H54 (cell line): ENCODE measurements at regions not wholly inside any gene's neighbourhood (a gene's known extent, or its start where the extent isn't known, plus 50 kb on each side); places are given as distances from the start of the nearest gene placed in this dataset.
"Not testable (repeated sequence)": the region's sequence is repeated elsewhere in the genome, so short reads cannot be mapped to it uniquely, and the experiment has no call there.

Experiments
- DNase-seq: peaks from one replicate; pipeline ENCODE4 v3.0.0; 2011; ENCODE audit warnings: low spot score, mixed read lengths; ENCODE audit not compliant: insufficient read length
- FAIRE-seq: peaks from 3 replicates; lab custom pipeline; 2011; peaks lifted over from hg19 to GRCh38; lab: Jason Lieb, UNC
- POLR2A ChIP-seq: IDR thresholded peaks from 2 replicates; pipeline ENCODE4 v1.6.1; 2011; ENCODE audit warnings: low read depth, mild to moderate bottlenecking, low read length

DNA sequence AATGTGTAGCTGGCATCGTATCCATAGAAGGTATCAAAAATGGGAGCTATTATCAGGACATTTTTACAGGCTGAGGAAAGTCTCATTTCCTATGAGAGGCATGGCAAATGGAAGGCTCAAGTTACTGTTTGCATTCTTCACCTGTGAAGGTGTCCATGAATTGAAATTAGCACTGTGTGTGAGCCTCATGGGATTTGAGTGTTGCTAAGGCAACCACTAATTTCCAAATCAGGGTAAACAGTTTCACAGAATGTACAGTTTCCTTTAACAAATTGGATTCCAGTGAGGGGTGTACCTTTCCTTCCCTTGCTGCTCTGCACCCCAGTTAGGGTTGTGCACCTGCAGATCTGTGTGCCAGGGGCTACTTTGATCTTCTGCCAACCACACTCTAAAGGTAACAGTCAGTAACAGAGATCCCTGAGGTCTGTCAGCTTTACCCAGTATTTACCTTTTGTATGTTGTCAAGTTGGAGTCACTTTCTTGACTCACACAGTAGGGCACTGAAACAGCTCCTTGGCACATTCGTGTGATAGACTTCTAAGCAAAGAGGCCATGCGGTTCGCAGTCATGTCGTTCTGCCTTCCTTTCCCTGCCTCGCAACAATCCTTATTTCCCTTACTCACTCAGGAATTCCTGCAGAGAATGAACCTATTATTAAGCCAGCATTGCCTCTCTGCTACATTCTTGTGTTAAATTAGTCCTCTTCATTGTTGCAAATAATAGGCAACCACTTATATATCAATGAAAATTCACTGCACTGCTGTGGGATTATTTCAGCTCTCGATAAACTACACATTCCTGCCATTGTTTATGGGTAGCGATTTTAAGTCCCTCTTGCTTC, 129.8 kb upstream of the GBE1 start:
- FAIRE-seq (no peak), DNase-seq (no peak)
- TF ChIP-seq POLR2A: no peak

DNA sequence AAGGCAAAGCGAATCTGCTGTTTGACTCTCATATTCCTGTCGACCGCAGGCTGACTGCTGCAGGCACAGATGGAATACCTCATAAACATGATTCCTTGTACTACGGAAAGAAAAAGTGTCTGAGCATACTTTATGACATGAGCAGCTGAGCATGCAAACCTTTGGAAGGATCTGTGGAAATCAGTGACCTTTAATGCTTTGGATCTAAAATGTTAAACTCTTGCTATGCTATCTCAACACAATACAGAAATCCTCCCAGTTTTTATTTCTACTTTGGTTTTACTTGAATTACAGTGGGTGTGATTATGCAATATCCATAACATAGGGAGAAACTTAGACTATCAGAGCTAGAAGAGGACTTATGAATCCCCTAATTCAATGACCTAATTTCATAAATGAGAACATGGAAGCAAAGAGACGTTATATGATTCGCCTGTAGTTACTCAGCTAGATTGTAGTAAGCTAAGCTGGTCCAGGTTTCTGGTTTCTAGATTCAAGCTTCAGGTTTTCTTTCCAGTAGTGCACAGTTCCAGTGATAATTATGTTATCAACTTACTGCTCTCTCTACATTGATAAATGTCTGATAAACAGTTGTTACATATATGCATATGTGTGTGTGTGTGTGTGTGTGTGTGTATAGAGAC, 127.6 kb upstream of the GBE1 start:
- DNase-seq: no peak
- TF ChIP-seq POLR2A: no peak
- no peak for FAIRE-seq

DNA sequence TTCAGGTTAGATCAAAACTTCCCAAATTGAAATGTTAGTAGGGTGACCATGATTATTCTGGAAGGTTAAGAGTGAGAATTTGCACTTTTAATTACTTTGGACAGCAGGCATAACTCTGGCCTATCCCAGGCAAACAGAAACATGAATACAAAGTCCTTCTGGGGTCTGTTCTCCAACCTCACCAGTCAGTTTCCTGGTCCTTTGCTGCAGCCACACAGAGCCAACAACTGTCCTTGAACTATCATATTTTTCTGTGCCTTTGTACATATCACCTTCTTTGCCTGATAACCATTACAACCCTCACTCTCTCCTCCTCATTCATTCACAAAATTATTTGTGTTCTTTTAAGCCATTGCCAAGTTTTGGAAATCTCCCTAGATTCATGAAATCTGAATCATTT, 126.0 kb upstream of the GBE1 start:
- DNase-seq: no peak
- no peak for FAIRE-seq
- TF ChIP-seq POLR2A: no peak

DNA sequence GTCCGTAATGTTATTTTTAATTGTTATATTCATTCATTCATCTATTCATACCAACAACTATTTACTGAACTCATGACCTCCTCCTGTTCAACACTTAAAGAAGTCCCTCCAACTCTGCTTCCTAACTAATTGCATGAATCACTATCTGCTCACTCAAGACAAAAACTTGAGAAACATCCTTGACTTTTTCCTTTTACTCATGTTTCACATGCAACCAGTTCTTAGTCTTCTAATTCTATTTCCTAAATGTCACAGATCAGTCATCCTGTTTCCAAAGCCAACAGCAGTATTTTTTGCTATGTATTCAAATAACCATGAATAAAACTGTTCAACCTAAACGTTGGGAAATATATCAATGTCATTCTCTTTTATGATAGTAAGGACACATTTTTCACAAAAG, 124.6 kb upstream of the GBE1 start:
- no peak for DNase-seq
- FAIRE-seq: no peak
- TF ChIP-seq POLR2A: no peak

DNA sequence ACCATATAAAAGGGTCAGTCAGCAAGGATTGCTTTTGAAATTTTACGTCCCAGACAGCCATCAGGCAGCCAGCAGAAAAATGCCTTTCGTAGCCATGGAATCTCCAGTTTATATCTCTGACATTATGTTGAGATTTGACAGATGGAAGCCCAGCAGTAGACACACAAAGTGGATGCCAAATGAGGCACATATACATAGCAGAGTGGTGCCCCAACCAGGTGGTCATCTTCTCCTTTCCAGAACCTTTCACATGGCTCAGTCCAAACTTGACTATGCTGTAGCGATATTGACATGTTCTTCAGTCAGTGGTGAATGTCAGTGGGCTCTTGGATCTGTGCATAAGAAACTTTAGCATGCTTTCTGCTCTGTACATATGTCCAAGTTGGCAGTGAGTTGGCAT, 123.3 kb upstream of the GBE1 start:
- no peak for TF ChIP-seq POLR2A
- no peak for FAIRE-seq
- no peak for DNase-seq

DNA sequence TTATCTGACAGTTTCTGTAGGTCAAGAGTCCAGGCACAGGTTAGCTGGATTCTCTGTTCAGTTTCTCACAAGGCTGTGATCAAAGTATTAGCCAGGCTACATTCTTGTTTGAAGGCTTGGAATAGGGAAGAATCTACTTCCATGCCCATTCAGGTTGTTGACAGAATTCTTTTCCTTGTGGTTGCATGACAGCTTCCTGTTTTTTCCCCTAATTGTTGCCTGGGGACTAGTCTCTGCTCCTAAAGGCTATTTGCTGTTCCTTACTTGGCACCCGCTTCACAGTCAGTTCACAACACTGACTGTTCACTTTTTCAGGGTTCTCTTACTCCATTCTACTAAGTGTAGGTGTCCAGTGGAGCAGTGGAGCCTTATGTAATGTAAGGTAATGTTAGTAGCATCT, 115.4 kb upstream of the GBE1 start:
- FAIRE-seq: no peak

DNA sequence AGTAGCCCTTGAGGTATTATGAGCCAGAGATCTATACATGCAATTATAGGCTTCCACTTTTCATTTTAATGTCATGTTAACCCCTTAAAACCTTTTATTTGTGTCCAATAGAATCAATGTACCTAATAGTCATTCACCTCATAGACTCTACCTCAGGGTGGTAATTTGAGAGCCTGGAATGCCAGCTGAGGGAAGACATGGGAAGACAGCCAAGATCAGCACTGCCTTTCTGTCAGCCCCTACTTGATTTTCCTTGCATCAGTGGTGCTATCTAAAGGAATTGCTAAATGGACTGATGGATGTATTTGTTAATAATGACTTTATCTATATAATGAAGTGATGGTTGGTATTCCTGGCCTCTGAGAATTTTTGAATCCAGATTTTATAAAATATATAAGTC, 113.3 kb upstream of the GBE1 start:
- DNase-seq (no peak), FAIRE-seq (no peak)
- no peak for TF ChIP-seq POLR2A

More for the DNA sequence above, 115.4 kb upstream of the GBE1 start:
- DNase-seq: no peak
- TF ChIP-seq POLR2A: no peak

DNA sequence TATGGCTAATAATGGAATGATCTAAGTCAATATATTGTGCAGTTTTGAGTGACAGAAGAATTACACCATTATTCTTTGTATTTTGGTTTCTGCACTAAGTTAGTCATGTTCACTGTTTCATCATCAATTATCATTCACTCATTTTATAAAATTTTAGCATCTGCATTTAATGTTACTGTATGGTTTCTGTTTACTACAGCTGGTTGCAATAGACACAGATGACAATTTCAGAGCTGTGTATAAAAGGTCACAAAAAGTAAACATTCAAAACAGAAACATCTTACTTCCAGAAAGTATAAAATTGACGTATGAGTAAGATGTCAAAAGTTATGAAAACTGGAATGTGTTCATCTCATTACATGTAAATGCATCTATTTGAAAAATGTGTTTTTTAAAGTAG, 111.1 kb upstream of the GBE1 start:
- no peak for TF ChIP-seq POLR2A
- DNase-seq: no peak
- no peak for FAIRE-seq

DNA sequence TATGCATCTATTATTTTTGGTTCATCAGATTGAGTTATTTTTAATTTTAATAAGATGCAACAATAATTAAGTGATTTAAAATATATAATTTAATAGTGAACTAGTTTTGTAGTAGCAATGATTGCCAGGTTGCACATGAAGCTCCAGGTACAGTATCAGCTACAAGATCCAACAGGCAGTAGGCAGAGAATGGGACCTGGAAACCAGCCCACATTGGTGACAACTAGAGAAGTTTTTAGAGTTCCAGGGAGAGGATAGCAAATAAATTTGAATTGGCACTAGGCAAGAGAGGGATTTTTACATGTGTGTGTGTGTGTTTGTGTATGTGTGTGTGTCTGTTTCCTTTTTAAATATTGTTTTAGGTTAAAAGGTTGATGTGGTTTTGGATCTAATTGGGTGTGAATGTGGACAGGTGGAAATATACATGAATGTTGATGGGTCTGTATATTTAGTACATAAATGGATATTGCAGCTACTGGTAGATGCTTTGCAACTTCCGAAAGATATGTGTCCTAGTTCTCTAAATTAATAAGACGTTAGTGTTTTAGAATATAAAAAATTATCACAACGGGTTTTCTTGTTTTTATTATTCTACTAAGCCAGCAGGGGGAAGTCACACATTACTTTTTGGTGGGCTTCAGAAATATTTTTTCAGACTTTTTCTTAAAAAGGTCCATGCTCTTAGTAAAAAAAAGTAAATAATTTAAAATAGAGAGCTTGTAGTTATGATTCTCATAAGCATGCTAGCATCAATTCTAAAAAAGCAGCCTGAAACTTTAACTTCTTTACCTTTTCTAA, 110.1 kb upstream of the GBE1 start:
- FAIRE-seq: no peak
- no peak for TF ChIP-seq POLR2A
- DNase-seq: no peak

DNA sequence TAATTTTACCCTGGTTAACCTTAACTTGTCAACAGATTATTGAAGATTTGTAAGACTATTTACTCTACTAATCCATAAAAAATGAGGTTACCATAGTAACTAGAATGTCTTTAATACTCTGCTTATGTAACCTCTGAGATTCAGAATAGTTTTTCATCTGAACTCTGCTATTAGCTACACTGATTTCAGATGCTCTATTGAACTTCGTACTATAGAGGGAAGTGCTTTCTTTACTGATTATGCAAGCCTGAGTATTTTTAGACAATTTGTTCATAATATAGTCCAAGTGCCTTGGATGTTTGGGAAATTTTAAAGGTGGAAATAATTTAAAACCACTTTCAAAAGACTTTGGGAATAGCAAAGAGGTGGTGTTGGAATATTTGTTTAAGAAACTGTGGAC, 107.9 kb upstream of the GBE1 start:
- FAIRE-seq (no peak), DNase-seq (no peak)
- TF ChIP-seq POLR2A: no peak

DNA sequence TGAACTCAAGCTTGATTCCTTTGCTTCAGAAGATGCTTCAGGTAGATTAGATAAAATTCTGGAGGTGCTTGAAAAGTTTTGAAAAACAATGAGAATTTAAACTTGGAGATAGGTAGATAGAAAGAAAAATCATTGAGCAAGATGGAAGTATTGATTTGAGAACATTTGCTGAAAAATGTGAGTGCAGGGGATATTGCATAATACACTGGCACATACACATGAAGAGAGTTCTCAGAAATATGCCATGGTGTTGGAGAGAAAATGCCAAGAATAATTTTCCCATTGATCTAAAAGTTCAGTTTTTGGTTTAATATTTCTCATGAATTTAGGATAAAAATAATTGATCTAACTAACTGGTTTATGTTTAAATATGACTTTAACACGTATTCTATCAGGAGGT, 107.2 kb upstream of the GBE1 start:
- no peak for DNase-seq
- no peak for FAIRE-seq

DNA sequence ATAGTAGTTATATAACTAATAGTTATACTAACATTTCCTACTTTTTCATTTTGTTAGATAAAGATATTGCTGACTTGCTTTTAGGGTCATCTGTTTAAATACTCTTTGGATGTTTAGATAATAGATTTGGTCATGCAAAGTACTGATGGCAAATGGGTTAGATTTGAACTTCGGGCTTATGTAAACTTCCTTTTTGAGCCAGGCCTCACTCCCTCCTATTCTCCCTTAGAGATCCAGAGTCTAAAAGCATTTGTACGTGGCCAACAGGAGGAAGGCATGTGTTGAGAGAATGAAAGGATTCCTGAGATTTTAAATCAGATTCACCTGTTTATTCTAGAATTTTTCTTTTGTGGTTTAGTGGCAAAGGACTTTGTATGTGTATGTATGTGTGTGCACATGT, 106.4 kb upstream of the GBE1 start:
- FAIRE-seq (no peak), DNase-seq (no peak)
- no peak for TF ChIP-seq POLR2A

More for the DNA sequence above, 107.2 kb upstream of the GBE1 start:
- no peak for TF ChIP-seq POLR2A

DNA sequence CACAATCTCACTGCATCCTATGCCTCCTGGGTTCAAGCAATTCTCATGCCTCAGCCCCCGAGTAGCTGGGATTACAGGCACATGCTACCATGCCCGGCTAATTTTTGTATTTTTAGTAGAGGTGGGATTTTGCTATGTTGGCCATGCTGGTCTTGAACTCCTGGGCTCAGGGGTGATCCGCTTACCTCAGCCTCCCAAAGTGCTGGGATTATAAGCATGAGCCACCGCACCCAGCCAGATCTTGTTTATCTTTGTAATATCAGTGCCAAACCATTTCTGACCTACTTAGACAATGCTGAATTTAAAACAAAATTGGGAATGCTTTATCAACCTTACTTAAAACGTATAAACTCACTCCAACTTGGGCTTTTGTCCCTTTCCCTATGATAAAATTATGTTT, 103.7 kb upstream of the GBE1 start:
- not testable (repeated sequence) for FAIRE-seq, DNase-seq

DNA sequence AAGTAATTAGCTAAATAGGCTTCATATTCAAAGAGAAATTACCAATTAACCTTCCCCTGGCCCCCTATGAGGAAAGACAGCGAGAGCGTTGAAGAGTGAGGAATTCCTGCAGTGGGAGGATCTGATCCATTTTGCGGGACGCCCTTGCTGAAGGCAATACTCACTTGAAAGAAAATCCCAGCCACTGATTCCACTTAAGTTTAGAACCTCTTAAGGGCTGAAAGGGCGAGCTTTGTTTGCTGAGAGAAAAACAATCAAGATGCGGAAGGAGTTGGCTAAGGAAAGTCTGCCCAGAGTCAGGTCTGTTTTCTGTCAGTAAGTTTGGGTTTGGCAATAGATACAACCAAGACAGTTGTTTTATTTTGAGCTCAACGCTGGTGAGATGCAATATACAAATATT, 102.8 kb upstream of the GBE1 start:
- DNase-seq (no peak), FAIRE-seq (no peak)

More for the DNA sequence above, 102.8 kb upstream of the GBE1 start:
- no peak for TF ChIP-seq POLR2A
